Right kidney (tissue), 1 donor: ENCODE measurements at regions not wholly inside any gene's neighbourhood (a gene's known extent, or its start where the extent isn't known, plus 50 kb on each side); places are given as distances from the start of the nearest gene placed in this dataset.

ENCODE experiments used
- DNase-seq: peaks from one replicate; pipeline ENCODE4 v3.0.0-alpha.2; 2016

GRCh38 chr4:184309241-184310170 is 91.8 kb upstream of the ENPP6 start:
- DNase-seq, result no peak

- no peak for DNase-seq
Observed at GRCh38 chr4:184306949-184307348, 89.3 kb upstream of the ENPP6 start.

GRCh38 chr4:184306470-184306869 is 88.8 kb upstream of the ENPP6 start:
- no peak for DNase-seq

- DNase-seq, result no peak
Observed at GRCh38 chr4:184300816-184301215, 83.1 kb upstream of the ENPP6 start.

- no peak for DNase-seq
Observed at GRCh38 chr4:184298254-184298653, 80.6 kb upstream of the ENPP6 start.

- no peak for DNase-seq
Observed at GRCh38 chr4:184295206-184295605, 77.5 kb upstream of the ENPP6 start.

GRCh38 chr4:184294606-184295133 is 77.0 kb upstream of the ENPP6 start:
- no peak for DNase-seq

- DNase-seq, result no peak
Observed at GRCh38 chr4:184293552-184293951, 75.9 kb upstream of the ENPP6 start.

- DNase-seq, result no peak
Observed at GRCh38 chr4:184292877-184293276, 75.2 kb upstream of the ENPP6 start.

GRCh38 chr4:184292465-184292867 is 74.8 kb upstream of the ENPP6 start:
- DNase-seq, result no peak

- DNase-seq, result no peak
Observed at GRCh38 chr4:184289179-184289535, 71.5 kb upstream of the ENPP6 start.

- no peak for DNase-seq
Observed at GRCh38 chr4:184288451-184289178, 70.9 kb upstream of the ENPP6 start.

- DNase-seq, result peak; percentile 58
Observed at GRCh38 chr4:184287697-184288255, 70.1 kb upstream of the ENPP6 start.

- DNase-seq, result no peak
Observed at GRCh38 chr4:184286358-184286757, 68.7 kb upstream of the ENPP6 start.

GRCh38 chr4:184284742-184285141 is 67.1 kb upstream of the ENPP6 start:
- DNase-seq, result no peak

GRCh38 chr4:184284336-184284690 is 66.6 kb upstream of the ENPP6 start:
- DNase-seq, result no peak

- DNase-seq, result no peak
Observed at GRCh38 chr4:184283659-184284335, 66.1 kb upstream of the ENPP6 start.

- DNase-seq, result no peak
Observed at GRCh38 chr4:184282895-184283654, 65.4 kb upstream of the ENPP6 start.

- no peak for DNase-seq
Observed at GRCh38 chr4:184282251-184282713, 64.6 kb upstream of the ENPP6 start.

GRCh38 chr4:184281231-184282139 is 63.8 kb upstream of the ENPP6 start:
- no peak for DNase-seq
